Esophagus mucosa (tissue), 1 donor: ENCODE measurements at regions not wholly inside any gene's neighbourhood (a gene's known extent, or its start where the extent isn't known, plus 50 kb on each side); places are given as distances from the start of the nearest gene placed in this dataset.

ENCODE experiments used
- ATAC-seq: fragments of 200-7000 bp; cut with Tn5 transposase; one replicate; pipeline ENCODE4 v1.9.1; 2020
- donor health status: DM: yes; HTN: yes; CAD: no.

- ATAC-seq = peak; percentile 61
These were observed 238.4 kb downstream of the C1orf94 start for GRCh38 chr1:34415140-34415539.

DNA sequence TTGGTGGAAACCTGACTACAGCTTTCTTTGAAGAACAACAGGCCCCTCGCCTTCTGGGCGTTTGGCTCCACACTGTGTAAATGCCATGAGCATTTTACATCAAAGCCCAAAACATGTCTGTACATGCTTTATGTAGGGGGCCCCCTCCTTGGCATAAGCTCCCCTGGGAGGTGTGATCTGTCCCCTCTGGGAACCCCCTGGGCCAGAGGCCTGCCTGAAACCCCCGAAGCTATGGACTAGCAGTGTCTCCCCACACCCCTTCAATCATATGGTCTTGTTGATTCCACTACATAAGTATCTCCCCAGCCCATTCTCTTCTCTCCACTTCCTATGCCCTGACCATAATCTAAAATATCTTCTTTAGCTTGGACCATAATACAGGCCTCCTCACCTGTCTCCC lies 241.5 kb downstream of the C1orf94 start:
- ATAC-seq = no peak

GRCh38 chr1:34419663-34420136 lies 243.0 kb downstream of the C1orf94 start:
- no peak for ATAC-seq

DNA sequence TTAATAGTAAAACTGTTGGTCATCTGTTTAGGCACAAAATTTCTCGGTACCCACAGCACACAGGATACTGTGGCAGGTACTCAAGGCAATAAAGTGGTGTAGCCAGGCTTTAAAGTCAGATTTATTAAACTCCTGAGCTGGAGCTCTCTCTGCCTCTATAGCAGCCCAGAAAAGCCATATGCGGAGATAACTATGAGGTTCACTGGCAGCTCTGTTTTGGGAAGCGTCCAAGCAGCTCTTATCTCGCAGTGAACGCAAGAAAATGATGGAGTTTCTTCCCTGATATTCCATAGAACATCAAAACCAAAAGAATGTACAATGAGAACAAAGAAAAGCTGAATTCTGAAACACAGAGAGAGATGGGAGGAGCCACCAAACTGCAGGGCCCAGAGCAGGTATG lies 248.3 kb downstream of the C1orf94 start:
- ATAC-seq = no peak

DNA sequence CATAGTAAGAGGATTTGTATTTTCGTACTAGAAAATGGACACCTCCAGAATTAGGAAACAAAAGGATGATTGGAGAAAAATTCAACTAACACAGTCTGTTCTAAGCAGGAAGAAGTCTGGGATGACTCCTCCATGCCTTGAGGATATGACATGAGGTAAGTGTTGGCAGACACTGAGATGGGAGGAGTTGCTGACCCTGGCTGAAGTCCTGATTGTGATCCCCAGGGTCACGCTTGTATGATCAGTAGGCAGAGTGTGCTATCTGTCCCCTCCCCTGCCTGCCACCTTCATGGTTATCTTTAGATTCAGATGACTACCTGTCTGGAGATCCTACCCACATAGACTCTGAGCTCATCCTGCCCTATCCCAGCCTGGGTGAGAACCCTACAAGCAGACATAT lies 249.1 kb downstream of the C1orf94 start:
- peak; percentile 82 for ATAC-seq

DNA sequence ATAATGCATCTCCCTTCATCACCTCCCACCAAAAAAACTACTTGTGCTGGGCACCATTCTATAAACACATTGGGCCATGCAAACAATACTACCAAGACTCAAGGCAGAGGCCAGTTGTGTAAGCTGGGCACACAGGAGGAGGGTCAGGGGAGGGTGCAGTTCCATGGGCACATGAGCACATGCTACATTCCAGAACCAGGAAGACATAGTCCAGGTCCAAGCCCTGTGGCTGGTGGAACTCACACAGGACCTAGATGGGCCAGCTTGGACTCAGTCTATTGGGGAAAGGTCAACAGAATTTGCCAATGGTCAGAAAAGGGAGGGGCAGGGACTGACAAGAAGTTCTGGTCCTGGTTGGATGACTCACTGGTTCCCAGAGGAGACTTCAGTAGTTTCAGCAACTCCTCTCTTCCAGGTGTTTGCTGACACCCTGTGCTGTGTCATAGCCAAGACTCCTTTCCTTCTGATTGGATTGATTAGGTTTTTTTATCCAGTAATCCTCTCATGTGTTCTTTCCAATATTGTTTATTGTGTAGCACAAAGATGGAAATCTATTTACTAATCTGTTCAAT lies 249.7 kb downstream of the C1orf94 start:
- ATAC-seq = peak; percentile 72

DNA sequence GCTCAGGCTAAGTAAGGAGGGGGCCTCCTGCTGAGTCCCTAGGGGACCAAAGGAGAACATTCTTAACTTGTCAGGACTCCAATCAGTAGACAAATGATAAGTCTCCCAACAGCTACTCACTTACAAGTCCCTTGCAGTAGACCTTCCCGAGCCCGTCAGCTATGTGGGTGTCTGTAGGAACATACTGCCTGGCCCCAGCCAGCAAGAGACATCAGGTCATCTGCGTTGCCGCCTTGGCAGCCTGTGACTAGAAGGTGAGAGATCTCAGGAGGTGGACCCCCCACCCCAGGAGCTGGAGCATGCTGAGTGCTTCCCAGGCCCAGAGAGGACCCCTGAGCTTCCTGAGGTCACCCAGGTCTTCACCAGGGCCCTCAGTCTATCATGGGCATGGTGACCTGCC lies 250.5 kb downstream of the C1orf94 start:
- no peak for ATAC-seq

DNA sequence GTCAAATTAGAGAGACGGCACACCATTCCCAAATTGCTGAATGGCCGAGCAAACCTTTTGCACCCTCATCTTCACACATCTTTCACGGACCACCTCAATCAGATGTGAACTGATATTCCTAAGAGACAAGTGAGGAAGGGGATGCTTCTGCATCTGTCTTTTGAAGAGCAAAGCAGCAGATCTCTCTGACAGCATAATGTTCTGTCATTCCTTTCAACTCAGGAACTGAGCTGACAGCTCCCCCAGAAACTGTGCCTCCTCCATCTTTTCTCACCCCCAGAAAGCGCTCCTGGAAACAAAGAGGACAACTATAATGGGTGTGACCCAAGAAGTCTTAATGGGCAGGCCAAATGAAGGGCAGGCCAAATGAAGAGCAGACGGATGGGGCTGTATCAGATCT lies 256.4 kb downstream of the C1orf94 start:
- no peak for ATAC-seq

DNA sequence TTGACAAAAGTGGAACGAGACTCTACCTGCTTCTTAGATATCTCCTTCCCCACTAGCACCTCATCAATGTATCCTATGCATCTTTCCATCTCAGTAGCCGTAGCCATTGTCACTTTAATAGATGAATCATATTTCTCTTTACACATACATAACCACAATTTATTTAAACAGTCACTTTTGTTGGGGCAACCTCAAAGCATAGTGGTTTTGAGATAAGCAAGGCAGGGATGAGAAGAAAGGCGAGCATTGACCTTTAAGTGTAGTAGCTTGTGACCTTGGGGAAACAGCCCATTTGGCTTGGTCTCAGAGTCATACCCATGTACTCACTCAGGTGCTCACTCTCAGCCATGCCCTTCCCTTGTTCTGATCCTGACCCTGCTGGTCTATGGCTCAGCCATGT lies 260.1 kb downstream of the C1orf94 start:
- ATAC-seq = no peak

- no peak for ATAC-seq
These were observed 264.8 kb downstream of the C1orf94 start for GRCh38 chr1:34441259-34442069.

DNA sequence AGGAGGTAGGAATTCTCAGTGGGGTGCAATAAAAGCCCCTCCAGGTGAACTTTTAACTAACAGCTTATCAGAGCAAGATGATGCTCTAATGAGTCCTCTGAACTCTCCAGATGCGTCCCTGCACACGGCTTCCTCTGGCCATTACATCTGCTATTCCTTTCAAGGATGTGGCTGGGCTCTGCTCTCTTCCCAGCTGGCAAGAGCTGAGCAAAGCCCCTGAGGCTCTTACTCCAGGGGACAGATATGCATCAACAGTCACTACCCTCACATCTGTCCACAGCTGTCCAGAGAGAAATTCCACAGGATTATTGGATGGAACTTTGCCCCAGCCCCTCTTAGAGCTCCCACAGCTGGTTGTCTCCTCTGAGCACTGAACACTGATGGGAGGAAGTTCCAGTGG lies 267.8 kb downstream of the C1orf94 start:
- no peak for ATAC-seq

DNA sequence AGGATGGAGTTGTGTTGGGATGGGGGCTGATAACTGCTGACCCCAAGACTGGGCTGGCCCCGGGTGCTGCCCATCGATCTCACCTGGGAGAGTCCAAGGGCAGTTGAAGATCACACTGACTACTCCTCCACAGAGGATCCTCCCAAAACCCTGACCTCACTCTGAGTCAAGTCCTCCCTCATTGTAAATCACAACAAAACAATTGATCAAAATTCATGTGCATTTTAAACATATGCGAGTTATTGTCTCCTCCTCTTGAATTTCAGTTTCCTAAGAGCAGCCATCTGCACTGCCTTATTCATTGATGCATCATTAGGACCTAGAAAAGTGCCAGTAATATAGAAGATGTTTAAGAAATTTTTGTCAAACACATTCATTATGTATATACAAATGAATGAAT lies 273.6 kb downstream of the C1orf94 start:
- ATAC-seq = no peak

DNA sequence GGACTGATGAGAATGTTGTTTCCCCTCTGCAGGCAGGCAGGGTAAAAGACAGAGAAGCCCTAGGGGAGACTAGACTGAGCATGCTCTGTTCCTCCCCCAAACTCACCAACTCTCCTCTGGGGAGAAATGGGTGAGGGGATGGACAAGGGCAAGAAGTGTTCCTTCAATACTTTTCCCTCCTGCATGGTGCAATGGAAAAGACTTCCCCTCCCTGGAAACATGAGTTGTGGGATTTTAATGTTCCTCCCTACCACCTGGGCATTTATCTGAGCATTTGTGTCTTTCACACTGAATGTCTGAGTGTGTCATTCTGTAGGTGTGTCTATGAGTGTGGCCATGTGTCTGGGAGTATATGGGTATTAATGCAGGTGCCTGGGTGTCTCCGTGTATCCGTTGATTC lies 275.7 kb downstream of the C1orf94 start:
- no peak for ATAC-seq

GRCh38 chr1:34455121-34455520 lies 278.4 kb downstream of the C1orf94 start:
- ATAC-seq = no peak

- no peak for ATAC-seq
These were observed 283.5 kb downstream of the C1orf94 start for GRCh38 chr1:34460193-34460592.

GRCh38 chr1:34470401-34470800 lies 284.4 kb upstream of the GJB5 start:
- ATAC-seq = no peak

DNA sequence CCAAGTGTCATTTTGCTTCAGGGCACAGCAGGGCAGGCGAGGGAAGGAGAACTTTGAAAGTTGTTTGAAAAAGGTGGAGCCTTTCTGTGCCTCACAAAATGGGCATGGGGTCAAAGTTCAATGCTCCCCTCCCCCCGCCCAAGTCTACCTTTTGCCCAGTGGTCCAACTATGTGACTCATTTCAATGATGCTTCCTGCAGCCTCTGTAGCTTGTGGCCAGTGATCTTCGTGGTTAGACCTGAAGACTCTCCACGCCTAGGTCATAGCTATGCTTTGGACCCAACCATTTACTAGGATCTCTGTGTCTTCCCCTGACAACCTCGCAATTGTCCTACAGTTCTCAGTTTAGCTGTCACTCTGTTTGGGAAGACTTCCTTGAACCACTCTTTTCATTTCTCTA lies 280.3 kb upstream of the GJB5 start:
- no peak for ATAC-seq

- no peak for ATAC-seq
These were observed 278.5 kb upstream of the GJB5 start for GRCh38 chr1:34476371-34476770.

- no peak for ATAC-seq
These were observed 277.2 kb upstream of the GJB5 start for GRCh38 chr1:34477632-34478141.

DNA sequence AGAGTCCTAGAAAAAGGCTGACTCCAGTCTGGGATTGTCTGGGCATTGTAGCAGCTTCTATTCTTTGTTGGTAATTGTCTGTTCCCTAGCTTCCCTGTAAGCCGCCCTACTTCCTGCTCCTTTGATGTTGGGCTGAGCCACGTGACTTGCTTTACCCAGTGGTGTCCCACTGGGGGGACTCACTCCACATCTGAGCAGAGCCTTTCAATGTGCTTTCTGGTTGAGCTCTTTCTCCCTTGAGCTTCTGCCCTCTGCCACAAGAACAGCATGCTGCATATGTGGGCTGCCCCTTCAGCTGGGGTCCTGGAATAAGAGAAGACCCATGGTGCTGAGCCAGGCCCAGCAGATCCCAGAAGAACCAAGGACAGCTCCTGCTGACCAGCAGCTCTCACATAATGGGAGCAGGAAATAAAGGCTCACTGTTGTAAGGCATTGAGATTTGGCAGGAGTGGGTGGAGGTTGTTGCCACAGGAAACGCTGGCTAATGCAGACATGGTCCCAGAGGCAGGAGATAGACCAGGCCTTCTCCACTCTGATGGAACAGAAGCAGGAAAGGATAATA lies 276.3 kb upstream of the GJB5 start:
- ATAC-seq = no peak

DNA sequence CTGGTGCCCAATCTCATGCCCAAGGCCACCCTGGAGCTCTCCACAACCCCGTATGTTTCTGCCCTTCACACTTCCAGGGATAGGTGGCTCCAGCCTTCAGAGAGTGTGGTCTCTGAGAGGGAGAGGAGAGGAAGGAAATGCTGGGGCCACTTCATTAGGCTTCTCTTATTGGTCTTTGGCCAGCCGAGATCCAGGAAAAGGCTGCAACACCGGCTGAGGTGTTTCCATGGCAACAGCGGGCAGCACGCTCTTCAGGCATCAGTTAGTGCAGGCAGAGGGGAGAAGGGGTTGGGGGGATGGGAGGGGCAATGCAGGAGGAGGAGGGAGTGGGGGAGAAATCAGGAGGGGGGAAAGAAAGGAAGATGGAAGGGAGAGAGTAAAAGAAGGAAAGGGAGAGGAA lies 275.1 kb upstream of the GJB5 start:
- ATAC-seq = no peak

DNA sequence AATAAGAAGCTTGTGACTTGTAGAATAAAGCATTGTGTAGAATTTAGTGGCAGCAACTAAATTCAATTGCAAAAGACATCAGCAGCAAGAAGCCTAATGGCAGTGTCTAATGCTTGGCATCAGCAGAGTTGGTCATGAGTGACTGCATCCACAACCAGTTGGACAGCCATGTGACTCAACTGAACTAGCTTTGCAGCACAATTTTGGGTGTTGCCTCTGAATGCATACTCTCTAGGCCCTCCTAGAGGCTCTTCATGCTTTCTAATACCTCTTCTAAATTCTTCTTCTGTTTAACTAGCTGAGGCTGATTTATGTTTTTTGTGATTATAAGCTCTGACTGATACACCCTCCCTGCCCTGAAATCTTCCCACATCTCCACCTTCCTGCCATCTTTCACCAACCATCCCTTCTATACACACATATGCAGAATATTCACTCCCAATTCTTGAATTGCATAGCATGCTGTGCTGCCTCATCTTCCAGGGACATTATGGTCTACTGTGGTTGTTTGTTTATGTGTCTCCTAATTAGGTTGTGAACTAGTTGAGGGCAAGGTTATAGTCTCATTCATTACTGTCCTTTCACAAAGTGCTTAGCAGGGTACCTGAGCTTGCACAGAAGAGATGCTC lies 266.7 kb upstream of the GJB5 start:
- ATAC-seq = peak; percentile 94

- no peak for ATAC-seq
These were observed 254.4 kb upstream of the GJB5 start for GRCh38 chr1:34500451-34500850.
